ENCODE measurements at regions not wholly inside any gene's neighbourhood (a gene's known extent, or its start where the extent isn't known, plus 50 kb on each side); places are given as distances from the start of the nearest gene placed in this dataset.

- H3K27me3 Mint-ChIP-seq (ENCODE audit: insufficient read depth, unreplicated experiment) = peaks cover 6% of the 10 kb centered on the region
- Histone ChIP-seq H3K36me3 (ENCODE audit: control insufficient read depth, insufficient read depth, low read length) (no peaks in the 10 kb centered on the region), H3K9me3 (no peaks in the 10 kb centered on the region), H3K4me3 (ENCODE audit: low read depth, low read length) (no peak overlapping the region), H3K27me3 (replicated peaks; ENCODE audit: control insufficient read depth, insufficient read depth, low read length) (no peaks in the 10 kb centered on the region), H3K4me1 (no peaks in the 10 kb centered on the region)
- ChIA-PET POLR2A (no interaction called here), CTCF (no interaction called here)
- TF ChIP-seq CTCF (IDR thresholded peaks at IDR 0.05; ENCODE audit: insufficient read depth in 1 of 2, low read depth in 1 of 2, low read length in 1 of 2, severe bottlenecking in 1 of 2, unreplicated experiment in 1 of 2) = no peak
- intact Hi-C loops (cut with micrococcal nuclease; ENCODE audit: unreplicated experiment) = no loop called here
- H3K27ac Mint-ChIP-seq (ENCODE audit: unreplicated experiment) = no peak overlapping the region
- DNase-seq = no peak
- no peak overlapping the region for H3K4me3 Mint-ChIP-seq (ENCODE audit: unreplicated experiment)
- H3K9me3 Mint-ChIP-seq (ENCODE audit: unreplicated experiment) = no peaks in the 10 kb centered on the region
- no TSS peak for BruUV-seq (replicated peaks)
- no peaks in the 10 kb centered on the region for H3K36me3 Mint-ChIP-seq (ENCODE audit: insufficient read depth, unreplicated experiment)
- H3K4me1 Mint-ChIP-seq (ENCODE audit: low read depth, unreplicated experiment) = no peaks in the 10 kb centered on the region
Observed at GRCh38 chr2:225113371-225114015, 71.2 kb upstream of the DOCK10 start.

GRCh38 chr2:225112362-225113126 lies 70.3 kb upstream of the DOCK10 start:
- Mint-ChIP-seq H3K4me3 (ENCODE audit: unreplicated experiment) (no peak overlapping the region), H3K36me3 (ENCODE audit: insufficient read depth, unreplicated experiment) (no peaks in the 10 kb centered on the region), H3K27me3 (ENCODE audit: insufficient read depth, unreplicated experiment) (peaks cover 6% of the 10 kb centered on the region), H3K4me1 (ENCODE audit: low read depth, unreplicated experiment) (no peaks in the 10 kb centered on the region), H3K9me3 (ENCODE audit: unreplicated experiment) (no peaks in the 10 kb centered on the region), H3K27ac (ENCODE audit: unreplicated experiment) (no peak overlapping the region)
- Histone ChIP-seq H3K4me1 (no peaks in the 10 kb centered on the region), H3K36me3 (ENCODE audit: control insufficient read depth, insufficient read depth, low read length) (no peaks in the 10 kb centered on the region), H3K27me3 (replicated peaks; ENCODE audit: control insufficient read depth, insufficient read depth, low read length) (no peaks in the 10 kb centered on the region), H3K9me3 (no peaks in the 10 kb centered on the region), H3K4me3 (ENCODE audit: low read depth, low read length) (no peak overlapping the region)
- CTCF ChIA-PET = no interaction called here
- POLR2A ChIA-PET = no interaction called here
- intact Hi-C loops (cut with micrococcal nuclease; ENCODE audit: unreplicated experiment) = no loop called here
- BruUV-seq (replicated peaks) = no TSS peak
- DNase-seq = no peak
- TF ChIP-seq CTCF (IDR thresholded peaks at IDR 0.05; ENCODE audit: insufficient read depth in 1 of 2, low read depth in 1 of 2, low read length in 1 of 2, severe bottlenecking in 1 of 2, unreplicated experiment in 1 of 2) = no peak

GRCh38 chr2:225108805-225109204 lies 66.5 kb upstream of the DOCK10 start:
- no peaks in the 10 kb centered on the region for H3K4me1 Mint-ChIP-seq (ENCODE audit: low read depth, unreplicated experiment)
- POLR2A ChIA-PET = no interaction called here
- H3K27me3 ChIP-seq (replicated peaks; ENCODE audit: control insufficient read depth, insufficient read depth, low read length) = no peaks in the 10 kb centered on the region
- intact Hi-C loops (cut with micrococcal nuclease; ENCODE audit: unreplicated experiment) = no loop called here
- H3K4me1 ChIP-seq = no peaks in the 10 kb centered on the region
- H3K9me3 Mint-ChIP-seq (ENCODE audit: unreplicated experiment) = no peaks in the 10 kb centered on the region
- H3K4me3 Mint-ChIP-seq (ENCODE audit: unreplicated experiment) = no peak overlapping the region
- no peak for DNase-seq
- H3K27me3 Mint-ChIP-seq (ENCODE audit: insufficient read depth, unreplicated experiment) = no peaks in the 10 kb centered on the region
- TF ChIP-seq CTCF (IDR thresholded peaks at IDR 0.05; ENCODE audit: insufficient read depth in 1 of 2, low read depth in 1 of 2, low read length in 1 of 2, severe bottlenecking in 1 of 2, unreplicated experiment in 1 of 2) = no peak
- H3K9me3 ChIP-seq = no peaks in the 10 kb centered on the region
- BruUV-seq (replicated peaks) = no TSS peak
- H3K27ac Mint-ChIP-seq (ENCODE audit: unreplicated experiment) = no peak overlapping the region
- no peaks in the 10 kb centered on the region for H3K36me3 ChIP-seq (ENCODE audit: control insufficient read depth, insufficient read depth, low read length)
- H3K4me3 ChIP-seq (ENCODE audit: low read depth, low read length) = no peak overlapping the region
- CTCF ChIA-PET = no interaction called here
- no peaks in the 10 kb centered on the region for H3K36me3 Mint-ChIP-seq (ENCODE audit: insufficient read depth, unreplicated experiment)
